ENCODE measurements at regions not wholly inside any gene's neighbourhood (a gene's known extent, or its start where the extent isn't known, plus 50 kb on each side); places are given as distances from the start of the nearest gene placed in this dataset.

GRCh38 chr20:50395914-50396488 is 114.2 kb upstream of the PTPN1 start:
- 94% methylated on average over 14 of the region's 14 CpGs for WGBS (ENCODE audit: insufficient coverage)
- intact Hi-C loops (cut with micrococcal nuclease) = no loop called here
- H3K4me1 ChIP-seq (ENCODE audit: control insufficient read depth, insufficient read depth, low read length) = peaks cover 22% of the 10 kb centered on the region
- no peaks in the 10 kb centered on the region for H3K9me3 ChIP-seq (ENCODE audit: control insufficient read depth, insufficient read depth, low read length)
- no peak for TF ChIP-seq CTCF (IDR thresholded peaks at IDR 0.05)
- Mint-ChIP-seq H3K36me3 (no peaks in the 10 kb centered on the region), H3K9me3 (no peaks in the 10 kb centered on the region), H3K4me3 (no peak overlapping the region), H3K4me1 (peaks cover 14 to 32% of the 10 kb centered on the region in 2 donors), H3K27ac (no peak overlapping the region), H3K27me3 (ENCODE audit: low read depth in 2 of 2) (peaks cover 21 to 36% of the 10 kb centered on the region in 2 donors)
- peaks cover 8% of the 10 kb centered on the region for H3K27me3 ChIP-seq (ENCODE audit: control insufficient read depth, insufficient read depth, low read length)
- no peak overlapping the region for H3K27ac ChIP-seq (ENCODE audit: low read length)
- ATAC-seq (no peak), DNase-seq (no peak)
- H3K4me3 ChIP-seq (ENCODE audit: low read length) = no peak overlapping the region
- H3K36me3 ChIP-seq (ENCODE audit: control insufficient read depth, insufficient read depth, low read length) = no peaks in the 10 kb centered on the region

GRCh38 chr20:50396623-50397022 is 113.6 kb upstream of the PTPN1 start:
- peaks cover 20% of the 10 kb centered on the region for H3K4me1 ChIP-seq (ENCODE audit: control insufficient read depth, insufficient read depth, low read length)
- intact Hi-C loops (cut with micrococcal nuclease) = no loop called here
- TF ChIP-seq CTCF (IDR thresholded peaks at IDR 0.05) = no peak
- no peaks in the 10 kb centered on the region for H3K9me3 Mint-ChIP-seq
- H3K27me3 Mint-ChIP-seq (ENCODE audit: low read depth in 2 of 2) = peaks cover 21 to 36% of the 10 kb centered on the region in 2 donors
- 91% methylated on average over 6 of the region's 6 CpGs for WGBS (ENCODE audit: insufficient coverage)
- no peak overlapping the region for H3K4me3 Mint-ChIP-seq
- H3K36me3 ChIP-seq (ENCODE audit: control insufficient read depth, insufficient read depth, low read length) = no peaks in the 10 kb centered on the region
- DNase-seq (no peak), ATAC-seq (no peak)
- H3K27ac ChIP-seq (ENCODE audit: low read length) = no peak overlapping the region
- H3K4me1 Mint-ChIP-seq = peaks cover 10 to 26% of the 10 kb centered on the region in 2 donors
- no peak overlapping the region for H3K4me3 ChIP-seq (ENCODE audit: low read length)
- no peaks in the 10 kb centered on the region for H3K36me3 Mint-ChIP-seq
- peaks cover 8% of the 10 kb centered on the region for H3K27me3 ChIP-seq (ENCODE audit: control insufficient read depth, insufficient read depth, low read length)
- peak overlapping the region in 1 of 2 donors; percentile 63 for H3K27ac Mint-ChIP-seq
- H3K9me3 ChIP-seq (ENCODE audit: control insufficient read depth, insufficient read depth, low read length) = no peaks in the 10 kb centered on the region

GRCh38 chr20:50397058-50397457 is 113.1 kb upstream of the PTPN1 start:
- Mint-ChIP-seq H3K9me3 (no peaks in the 10 kb centered on the region), H3K27ac (peak overlapping the region in 1 of 2 donors; percentile 63), H3K4me3 (no peak overlapping the region), H3K4me1 (peaks cover 7 to 22% of the 10 kb centered on the region in 2 donors), H3K36me3 (no peaks in the 10 kb centered on the region), H3K27me3 (ENCODE audit: low read depth in 2 of 2) (peaks cover 21 to 38% of the 10 kb centered on the region in 2 donors)
- intact Hi-C loops (cut with micrococcal nuclease) = no loop called here
- 92% methylated on average over 5 of the region's 5 CpGs for WGBS (ENCODE audit: insufficient coverage)
- DNase-seq (no peak), ATAC-seq (no peak)
- no peaks in the 10 kb centered on the region for H3K36me3 ChIP-seq (ENCODE audit: control insufficient read depth, insufficient read depth, low read length)
- no peak overlapping the region for H3K4me3 ChIP-seq (ENCODE audit: low read length)
- H3K27ac ChIP-seq (ENCODE audit: low read length) = no peak overlapping the region
- no peaks in the 10 kb centered on the region for H3K9me3 ChIP-seq (ENCODE audit: control insufficient read depth, insufficient read depth, low read length)
- no peak for TF ChIP-seq CTCF (IDR thresholded peaks at IDR 0.05)
- H3K4me1 ChIP-seq (ENCODE audit: control insufficient read depth, insufficient read depth, low read length) = peaks cover 16% of the 10 kb centered on the region
- H3K27me3 ChIP-seq (ENCODE audit: control insufficient read depth, insufficient read depth, low read length) = peaks cover 8% of the 10 kb centered on the region

GRCh38 chr20:50398064-50398463 is 112.1 kb upstream of the PTPN1 start:
- 90% methylated on average over 8 of the region's 8 CpGs for WGBS (ENCODE audit: insufficient coverage)
- no peak for TF ChIP-seq CTCF (IDR thresholded peaks at IDR 0.05)
- Histone ChIP-seq H3K27ac (ENCODE audit: low read length) (no peak overlapping the region), H3K4me3 (ENCODE audit: low read length) (no peak overlapping the region), H3K36me3 (ENCODE audit: control insufficient read depth, insufficient read depth, low read length) (no peaks in the 10 kb centered on the region), H3K9me3 (ENCODE audit: control insufficient read depth, insufficient read depth, low read length) (no peaks in the 10 kb centered on the region), H3K4me1 (ENCODE audit: control insufficient read depth, insufficient read depth, low read length) (peaks cover 8% of the 10 kb centered on the region), H3K27me3 (ENCODE audit: control insufficient read depth, insufficient read depth, low read length) (peaks cover 8% of the 10 kb centered on the region)
- ATAC-seq = no peak
- Mint-ChIP-seq H3K4me1 (peaks cover 0 to 15% of the 10 kb centered on the region in 2 donors), H3K4me3 (no peak overlapping the region), H3K27ac (no peak overlapping the region), H3K9me3 (no peaks in the 10 kb centered on the region), H3K27me3 (ENCODE audit: low read depth in 2 of 2) (peaks cover 21 to 39% of the 10 kb centered on the region in 2 donors), H3K36me3 (no peaks in the 10 kb centered on the region)
- intact Hi-C loops (cut with micrococcal nuclease) = no loop called here
- DNase-seq = no peak
